Femur (tissue), 1 donor: ENCODE measurements at regions not wholly inside any gene's neighbourhood (a gene's known extent, or its start where the extent isn't known, plus 50 kb on each side); places are given as distances from the start of the nearest gene placed in this dataset.

Experiments used
- DNase-seq: peaks from one replicate; pipeline ENCODE4 v3.0.0-alpha.2; 2017

DNA sequence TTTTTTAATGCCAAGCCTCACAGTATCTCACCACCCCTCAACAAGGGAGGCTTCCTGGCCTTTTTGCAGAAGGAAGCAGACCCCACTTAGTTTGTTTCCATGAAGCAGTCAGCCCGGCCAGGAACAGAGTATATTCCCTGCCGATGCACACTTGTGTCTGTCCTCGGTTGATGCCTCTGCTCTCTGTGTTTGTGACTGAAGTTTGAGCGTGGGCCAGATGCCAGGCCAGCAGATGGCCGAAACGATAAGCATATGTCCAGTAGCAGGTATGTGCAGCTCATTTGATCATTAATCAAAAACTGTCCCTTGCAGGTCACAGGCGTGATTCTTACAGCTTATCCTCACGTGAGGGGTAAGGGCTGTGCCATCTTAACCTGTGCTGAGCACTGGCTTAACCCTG lies 144.0 kb downstream of the IRS2 start:
- no peak for DNase-seq

DNA sequence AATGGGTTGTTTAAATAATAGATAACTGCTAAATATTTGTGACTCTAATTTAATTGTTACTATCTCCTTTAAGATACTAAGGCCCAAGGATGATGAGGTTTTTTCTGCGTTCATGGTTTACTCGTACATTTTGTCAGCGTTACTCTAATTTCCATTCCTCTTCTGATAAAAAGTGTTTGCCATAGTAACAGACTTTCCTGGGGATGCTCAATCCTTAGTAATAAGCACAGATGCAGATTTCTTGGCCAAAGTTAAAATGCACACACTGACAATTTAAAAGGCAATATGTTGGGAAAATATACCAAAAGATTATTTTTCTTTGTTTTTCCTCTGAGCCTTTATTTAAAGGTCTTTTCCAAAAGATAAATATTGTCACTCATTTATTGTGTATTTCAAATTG lies 149.6 kb downstream of the IRS2 start:
- DNase-seq: no peak

DNA sequence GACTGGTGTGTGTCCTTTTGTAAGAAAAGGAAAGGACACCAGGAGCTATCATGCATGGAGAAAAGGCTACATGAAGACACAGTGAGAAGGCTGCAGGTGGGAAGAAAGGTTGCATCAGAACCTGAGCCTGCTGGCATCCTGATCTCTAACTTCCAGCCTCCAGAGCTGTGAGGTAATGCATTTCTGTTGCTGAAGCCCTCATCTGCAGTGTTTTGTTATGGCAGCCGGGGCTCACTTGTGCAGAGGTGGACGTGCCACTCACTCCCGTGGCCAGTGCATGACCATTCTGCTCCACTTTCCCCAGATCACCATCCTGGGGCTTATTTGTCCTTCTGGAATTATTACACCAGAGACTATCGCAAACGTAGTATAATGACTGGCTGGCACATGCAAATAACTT lies 155.3 kb downstream of the IRS2 start:
- DNase-seq: no peak

DNA sequence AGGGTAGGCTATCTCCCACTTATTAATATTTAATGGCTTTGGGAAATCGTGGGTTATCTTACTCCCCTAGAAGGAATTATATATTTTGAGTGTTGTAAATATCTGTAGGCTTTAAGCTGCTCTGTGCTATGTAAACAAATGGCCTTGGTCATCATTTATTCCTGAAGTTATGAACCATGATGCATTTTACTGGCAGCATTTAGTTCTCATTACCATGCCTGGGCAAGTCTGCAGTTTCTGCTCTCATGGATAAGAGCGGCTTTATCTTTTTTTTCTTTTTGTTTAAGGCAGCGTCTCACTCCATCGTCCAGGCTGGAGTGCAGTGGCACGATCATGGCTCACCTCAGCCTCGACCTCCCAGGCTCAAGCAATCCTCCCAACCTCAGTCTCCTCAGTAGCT lies 156.1 kb downstream of the IRS2 start:
- no peak for DNase-seq

DNA sequence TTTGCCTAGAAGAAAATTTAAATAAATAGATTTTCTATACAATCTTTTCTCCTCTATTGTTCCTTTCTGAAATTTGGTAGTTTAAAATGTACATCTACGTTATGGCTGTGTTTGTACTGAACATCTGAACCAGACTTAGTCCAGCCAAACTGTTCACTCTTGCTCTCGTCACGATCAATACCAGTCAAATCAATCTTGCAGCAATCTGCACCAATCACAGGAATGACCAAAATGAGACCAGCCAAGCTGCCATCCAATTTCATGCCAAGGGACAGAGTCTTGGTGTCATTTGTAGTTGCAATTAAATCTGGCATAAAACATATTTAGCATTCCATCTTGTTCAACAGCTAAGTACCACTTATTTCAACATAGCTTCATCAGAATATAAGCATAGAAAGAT lies 156.6 kb downstream of the IRS2 start:
- DNase-seq: no peak

GRCh38 chr13:109628251-109628699 lies 158.1 kb downstream of the IRS2 start:
- DNase-seq: no peak

GRCh38 chr13:109627649-109628048 lies 158.7 kb downstream of the IRS2 start:
- no peak for DNase-seq

DNA sequence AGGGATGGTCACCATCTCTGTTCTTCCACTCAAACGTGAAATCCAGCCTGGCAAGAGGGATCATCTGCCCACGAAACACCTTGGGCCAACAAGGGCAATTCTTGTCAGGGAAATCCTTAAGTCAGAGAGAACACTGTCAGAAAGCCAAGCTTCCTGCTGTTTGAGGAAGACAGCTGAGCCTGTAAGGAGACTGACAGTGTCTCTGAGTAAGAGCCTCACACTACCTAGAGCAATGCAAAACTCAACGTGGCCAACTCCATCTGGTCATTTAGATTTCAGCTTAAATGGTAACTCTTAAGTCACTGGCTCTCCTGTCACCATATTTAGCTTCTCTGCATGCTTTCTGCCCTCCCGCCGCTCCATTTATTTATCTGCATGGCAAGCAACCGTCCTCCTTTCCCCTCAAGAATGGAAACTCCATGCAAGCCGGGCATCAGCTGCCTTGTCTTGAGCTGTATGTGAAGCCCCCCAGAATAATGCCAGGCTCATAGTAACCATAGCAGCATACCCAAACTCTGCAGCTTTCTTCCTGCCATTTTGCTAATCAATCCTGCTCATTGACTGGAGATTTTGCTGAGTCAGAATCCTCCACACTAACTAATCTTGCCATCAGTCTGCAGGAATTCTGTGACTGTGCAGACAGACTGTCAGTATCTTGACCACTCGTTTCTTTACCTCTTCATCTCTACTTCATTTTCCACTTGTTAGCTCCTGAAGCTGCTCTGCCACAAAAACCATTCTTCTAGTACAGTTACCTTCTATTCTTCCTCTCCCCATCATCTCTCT lies 159.8 kb downstream of the IRS2 start:
- DNase-seq: no peak

DNA sequence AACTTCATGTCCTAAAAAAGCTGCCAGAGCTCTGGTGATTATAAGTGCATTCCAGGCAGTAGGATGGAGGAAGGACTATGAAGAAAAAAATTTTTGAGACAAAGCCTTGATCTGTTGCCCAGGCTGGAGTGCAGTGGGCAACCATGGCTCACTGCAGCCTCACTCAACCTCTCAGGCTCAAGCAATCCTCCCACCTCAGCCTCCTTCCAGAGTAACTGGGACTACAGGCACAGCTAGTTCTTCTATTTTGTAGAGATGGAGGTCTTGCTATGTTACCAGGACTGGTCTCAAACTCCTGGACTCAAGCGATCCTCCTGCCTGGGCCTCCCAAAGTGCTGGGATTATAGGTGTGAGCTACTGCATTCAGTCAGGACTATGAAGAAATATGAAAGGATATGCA lies 161.2 kb downstream of the IRS2 start:
- DNase-seq: no peak

DNA sequence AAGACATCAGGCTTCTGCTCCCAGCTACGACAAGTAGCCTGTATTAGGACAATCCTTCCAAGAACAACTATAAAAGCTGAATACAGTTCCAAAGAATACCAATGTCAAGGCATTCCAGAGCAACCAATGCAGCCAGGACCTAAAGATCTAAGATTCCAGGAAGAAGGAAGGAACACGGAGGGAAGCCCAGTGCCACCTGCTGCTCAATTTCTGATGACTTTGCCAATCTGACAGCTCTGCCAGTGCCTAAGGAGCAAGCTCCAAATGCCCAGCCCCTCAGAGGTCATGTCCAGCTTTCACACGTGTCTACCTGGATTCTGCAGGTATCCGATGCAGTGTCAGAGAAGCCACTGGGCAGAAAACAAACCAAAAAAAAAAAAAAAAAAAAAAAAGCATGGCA lies 164.4 kb downstream of the IRS2 start:
- no peak for DNase-seq

DNA sequence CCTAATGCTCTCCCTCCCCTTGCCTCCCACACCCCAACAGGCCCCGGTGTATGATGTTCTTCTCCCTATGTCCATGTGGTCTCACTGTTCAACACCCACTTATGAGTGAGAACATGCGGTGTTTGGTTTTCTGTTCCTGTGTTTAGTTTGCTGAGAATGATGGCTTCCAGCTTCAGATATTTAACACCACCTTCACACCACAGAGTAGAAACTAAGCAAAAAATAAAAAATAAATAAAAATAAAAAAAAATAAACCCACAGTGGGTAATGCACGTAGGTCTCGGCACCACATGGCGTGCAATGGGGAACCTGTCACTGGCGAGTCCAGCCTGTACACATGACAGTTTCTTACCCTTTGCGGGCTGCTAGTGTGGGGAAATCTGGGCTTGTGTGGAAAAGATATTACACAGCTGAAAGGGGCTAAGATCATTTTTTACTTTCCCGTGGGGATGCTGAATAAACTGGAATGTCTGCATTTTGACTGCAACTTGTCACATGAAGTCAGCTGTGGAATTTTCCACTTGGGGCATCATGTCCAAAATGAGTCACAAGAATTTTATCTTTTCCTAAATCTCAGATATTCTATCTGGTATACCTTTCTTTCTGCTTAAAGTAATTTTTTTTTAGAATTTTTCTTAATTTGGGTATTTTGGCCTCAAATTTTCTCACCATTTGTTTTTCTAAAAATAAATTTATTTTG lies 170.5 kb downstream of the IRS2 start:
- DNase-seq: no peak

GRCh38 chr13:109611912-109612691 lies 174.3 kb downstream of the IRS2 start:
- DNase-seq: no peak

- no peak for DNase-seq
Observed at GRCh38 chr13:109610517-109610916, 175.9 kb downstream of the IRS2 start.

DNA sequence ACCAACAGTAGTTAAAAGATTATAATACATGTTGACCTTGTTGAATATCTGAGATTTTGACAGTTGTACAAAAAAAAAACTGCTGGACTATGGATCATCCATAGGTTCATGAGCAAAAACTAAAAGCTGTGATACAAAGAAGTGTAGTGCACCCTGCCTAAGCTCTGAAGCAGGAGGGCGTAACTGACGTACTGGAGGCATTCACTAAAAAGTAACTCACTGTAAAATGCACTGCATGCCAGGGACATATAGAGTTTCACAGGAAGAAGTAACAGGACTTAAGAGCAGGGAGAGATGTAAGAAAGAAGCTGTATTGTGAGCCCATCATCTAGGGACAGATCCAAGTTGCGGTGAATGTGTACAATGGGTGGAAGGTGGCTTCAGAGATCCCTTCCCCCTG lies 177.9 kb downstream of the IRS2 start:
- DNase-seq: no peak

GRCh38 chr13:109608059-109608458 lies 178.3 kb downstream of the IRS2 start:
- DNase-seq: no peak

DNA sequence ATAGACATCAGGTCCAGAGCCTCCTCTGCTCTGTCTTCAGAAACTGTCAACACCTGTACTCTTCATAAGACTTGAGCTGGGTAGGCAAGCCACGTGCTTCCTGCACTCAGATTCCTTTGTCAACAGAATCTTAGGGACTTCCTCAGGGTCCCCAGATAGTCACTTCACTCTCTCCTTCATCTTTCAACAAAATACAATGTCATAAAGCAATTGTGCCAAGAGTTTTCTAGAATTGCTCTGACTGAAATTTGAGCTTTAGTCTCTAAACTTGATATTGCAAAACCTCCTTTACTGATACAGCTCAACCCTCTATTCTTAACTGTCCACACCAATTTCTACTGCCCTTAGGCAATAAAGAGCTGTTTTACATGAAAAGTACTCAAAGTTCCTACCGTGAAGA lies 179.9 kb downstream of the IRS2 start:
- no peak for DNase-seq

DNA sequence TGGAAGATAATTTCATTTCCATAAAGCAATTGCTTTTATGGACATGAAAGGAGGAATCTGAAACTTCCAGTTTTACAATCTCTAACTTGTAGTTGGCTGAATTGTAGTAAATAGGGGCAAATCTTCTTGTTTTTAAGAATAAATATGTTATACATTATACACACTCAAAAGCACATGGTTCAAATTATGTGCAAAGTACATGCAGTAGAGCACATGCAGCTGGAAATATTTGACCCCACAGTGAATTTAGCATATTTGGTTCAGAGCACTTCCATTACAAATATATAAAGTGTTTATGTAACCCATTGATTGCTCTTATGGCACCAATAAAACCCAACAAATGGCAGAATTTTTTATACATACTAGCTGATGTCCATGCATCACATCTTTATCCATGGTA lies 180.5 kb downstream of the IRS2 start:
- DNase-seq: no peak

DNA sequence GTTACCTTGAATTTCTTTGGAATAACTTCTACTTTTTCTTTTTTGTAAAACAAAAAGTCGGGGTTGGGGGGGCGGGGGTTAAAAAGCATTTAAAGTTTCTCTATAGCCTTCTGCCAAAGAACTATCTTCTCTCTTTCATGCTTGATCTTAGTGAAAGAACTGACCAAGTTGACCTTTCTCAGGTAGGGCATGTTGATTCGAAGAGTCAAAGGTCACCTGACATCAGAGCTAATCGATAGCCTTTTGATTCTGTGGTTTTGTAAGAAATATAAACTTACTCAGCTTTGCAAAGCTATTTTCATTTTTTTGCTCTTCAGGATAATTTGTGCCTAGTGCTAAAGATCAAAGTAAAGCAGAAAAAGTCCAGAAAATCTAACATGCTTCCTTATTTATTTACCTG lies 181.5 kb downstream of the IRS2 start:
- no peak for DNase-seq

DNA sequence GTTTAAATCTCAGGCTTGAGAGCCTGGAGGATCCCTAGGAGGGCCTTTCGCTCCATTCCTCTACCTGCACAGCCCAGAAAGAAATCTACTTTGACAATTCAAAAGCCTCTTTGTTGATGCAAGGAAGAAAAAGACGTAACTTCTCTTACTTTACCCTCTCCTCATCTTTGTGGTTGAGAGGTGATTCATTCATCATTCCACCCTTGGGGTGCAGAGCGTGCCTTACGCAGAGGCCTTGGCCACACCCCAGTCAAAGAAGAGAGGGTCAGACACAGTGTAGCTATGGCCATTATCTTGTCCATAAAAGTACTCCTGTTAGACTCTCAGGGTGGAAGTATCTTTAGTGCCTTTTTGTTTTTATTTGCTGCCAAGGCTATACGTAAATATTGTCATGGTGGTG lies 184.0 kb downstream of the IRS2 start:
- DNase-seq: no peak

- DNase-seq: no peak
Observed at GRCh38 chr13:109599901-109600657, 186.3 kb downstream of the IRS2 start.

- no peak for DNase-seq
Observed at GRCh38 chr13:109595471-109595870, 190.9 kb downstream of the IRS2 start.

DNA sequence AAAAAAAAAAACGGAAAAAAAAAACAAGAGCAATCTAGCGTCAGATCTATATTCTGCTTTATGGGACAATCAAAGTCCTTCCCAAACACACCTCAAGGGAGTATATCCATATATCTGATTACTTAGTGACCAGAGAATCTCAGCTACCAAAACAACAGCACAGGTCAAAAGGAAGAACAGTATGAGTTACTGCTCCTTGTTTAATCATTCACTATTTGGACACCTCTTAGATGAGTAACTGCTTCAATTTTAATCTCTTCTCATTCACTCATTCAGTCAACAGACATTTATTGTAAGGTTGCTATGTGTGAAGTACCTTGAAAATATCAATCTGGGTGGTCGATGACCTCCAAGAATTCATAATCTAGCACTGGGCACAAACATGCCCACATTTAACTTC lies 193.2 kb downstream of the IRS2 start:
- no peak for DNase-seq

DNA sequence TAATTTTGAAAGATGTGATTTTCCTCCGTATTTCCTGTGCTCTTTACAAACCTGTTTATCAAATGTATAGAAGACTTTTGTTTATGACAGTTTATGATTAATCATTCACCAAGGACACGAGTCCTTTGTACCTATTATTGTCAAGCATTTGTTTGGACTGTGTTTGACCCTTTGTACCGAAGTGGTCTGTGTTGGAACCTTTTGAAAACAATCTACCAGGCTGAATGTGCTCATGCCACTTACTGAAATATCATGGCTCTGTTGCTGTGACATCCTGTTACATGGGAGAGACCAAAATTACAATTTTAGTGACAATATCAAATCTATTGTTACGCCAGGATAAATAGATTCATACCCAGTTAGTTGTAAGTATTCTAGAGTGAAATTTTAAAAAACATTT lies 193.6 kb downstream of the IRS2 start:
- no peak for DNase-seq
